ENCODE measurements at regions not wholly inside any gene's neighbourhood (a gene's known extent, or its start where the extent isn't known, plus 50 kb on each side); places are given as distances from the start of the nearest gene placed in this dataset.

GRCh38 chr13:80442609-80443008 lies 101.7 kb upstream of the SPRY2 start:
- no peaks in the 10 kb centered on the region for H3K9me2 ChIP-seq (replicated peaks; ENCODE audit: low read length)
- no peaks in the 10 kb centered on the region for H4K20me1 ChIP-seq (ENCODE audit: low read length)
- H3K9ac ChIP-seq (ENCODE audit: low read length): no peak overlapping the region
- no peaks in the 10 kb centered on the region for H3K4me1 ChIP-seq (ENCODE audit: insufficient read depth, low read length)
- H3F3A ChIP-seq (ENCODE audit: low read length, unreplicated experiment): no peaks in the 10 kb centered on the region
- H3K9me3 ChIP-seq (ENCODE audit: low read length): no peaks in the 10 kb centered on the region
- POLR2A ChIA-PET (ENCODE audit: unreplicated experiment): no interaction called here
- no peak for DNase-seq
- no peak overlapping the region for H3K4me3 ChIP-seq (ENCODE audit: low read length)
- H3K27ac ChIP-seq (ENCODE audit: low read length): no peak overlapping the region
- TF ChIP-seq CTCF (conservative IDR thresholded peaks at IDR 0.05; ENCODE audit: low read depth, low read length) (no peak), EZH2 (IDR thresholded peaks at IDR 0.05; ENCODE audit: low read length, unreplicated experiment) (no peak), EZH2phosphoT487 (IDR thresholded peaks at IDR 0.05; ENCODE audit: borderline replicate concordance, low read length) (no peak)
- H3K36me3 ChIP-seq (ENCODE audit: low read depth, low read length): no peaks in the 10 kb centered on the region
- CTCF ChIA-PET: no interaction called here
- no peak for ATAC-seq
- H3K4me2 ChIP-seq (ENCODE audit: low read length): no peak overlapping the region
- H2AFZ ChIP-seq (ENCODE audit: low read length): no peak overlapping the region
- no peaks in the 10 kb centered on the region for H3K27me3 ChIP-seq (ENCODE audit: low read length)
- no peaks in the 10 kb centered on the region for H3K79me2 ChIP-seq (ENCODE audit: low read length)
- intact Hi-C loops (cut with micrococcal nuclease): no loop called here
- no TSS peak for BruUV-seq (replicated peaks)

- ChIA-PET POLR2A (ENCODE audit: unreplicated experiment) (no interaction called here), CTCF (no interaction called here)
- DNase-seq: no peak
- Histone ChIP-seq H3K4me2 (ENCODE audit: low read length) (no peak overlapping the region), H3K9ac (ENCODE audit: low read length) (no peak overlapping the region), H3K27ac (ENCODE audit: low read length) (no peak overlapping the region), H3K9me3 (ENCODE audit: low read length) (no peaks in the 10 kb centered on the region), H4K20me1 (ENCODE audit: low read length) (no peaks in the 10 kb centered on the region), H2AFZ (ENCODE audit: low read length) (no peak overlapping the region), H3K4me1 (ENCODE audit: insufficient read depth, low read length) (no peaks in the 10 kb centered on the region), H3K36me3 (ENCODE audit: low read depth, low read length) (no peaks in the 10 kb centered on the region), H3K4me3 (ENCODE audit: low read length) (no peak overlapping the region), H3K27me3 (ENCODE audit: low read length) (no peaks in the 10 kb centered on the region), H3F3A (ENCODE audit: low read length, unreplicated experiment) (no peaks in the 10 kb centered on the region), H3K79me2 (ENCODE audit: low read length) (no peaks in the 10 kb centered on the region), H3K9me2 (replicated peaks; ENCODE audit: low read length) (no peaks in the 10 kb centered on the region)
- no peak for ATAC-seq
- intact Hi-C loops (cut with micrococcal nuclease): no loop called here
- no TSS peak for BruUV-seq (replicated peaks)
- no peak for TF ChIP-seq EZH2 (IDR thresholded peaks at IDR 0.05; ENCODE audit: low read length, unreplicated experiment)
- TF ChIP-seq EZH2phosphoT487 (IDR thresholded peaks at IDR 0.05; ENCODE audit: borderline replicate concordance, low read length): no peak
- TF ChIP-seq CTCF (conservative IDR thresholded peaks at IDR 0.05; ENCODE audit: low read depth, low read length): no peak
Measured at GRCh38 chr13:80441968-80442367, 101.0 kb upstream of the SPRY2 start.

- no peak for TF ChIP-seq CTCF (conservative IDR thresholded peaks at IDR 0.05; ENCODE audit: low read depth, low read length)
- no peak for TF ChIP-seq EZH2phosphoT487 (IDR thresholded peaks at IDR 0.05; ENCODE audit: borderline replicate concordance, low read length)
- no peak for TF ChIP-seq EZH2 (IDR thresholded peaks at IDR 0.05; ENCODE audit: low read length, unreplicated experiment)
- ATAC-seq (no peak), DNase-seq (no peak)
- Histone ChIP-seq H3K27me3 (ENCODE audit: low read length) (no peaks in the 10 kb centered on the region), H3K9ac (ENCODE audit: low read length) (no peak overlapping the region), H3K4me1 (ENCODE audit: insufficient read depth, low read length) (no peaks in the 10 kb centered on the region), H3K36me3 (ENCODE audit: low read depth, low read length) (no peaks in the 10 kb centered on the region), H3K27ac (ENCODE audit: low read length) (no peak overlapping the region), H3F3A (ENCODE audit: low read length, unreplicated experiment) (no peaks in the 10 kb centered on the region), H3K79me2 (ENCODE audit: low read length) (no peaks in the 10 kb centered on the region), H3K4me2 (ENCODE audit: low read length) (no peak overlapping the region), H3K4me3 (ENCODE audit: low read length) (no peak overlapping the region), H3K9me3 (ENCODE audit: low read length) (no peaks in the 10 kb centered on the region), H4K20me1 (ENCODE audit: low read length) (no peaks in the 10 kb centered on the region), H2AFZ (ENCODE audit: low read length) (no peak overlapping the region), H3K9me2 (replicated peaks; ENCODE audit: low read length) (no peaks in the 10 kb centered on the region)
- CTCF ChIA-PET: no interaction called here
- intact Hi-C loops (cut with micrococcal nuclease): no loop called here
- BruUV-seq (replicated peaks): no TSS peak
- POLR2A ChIA-PET (ENCODE audit: unreplicated experiment): no interaction called here
Measured at GRCh38 chr13:80438521-80438920, 97.6 kb upstream of the SPRY2 start.
